ENCODE measurements at regions not wholly inside any gene's neighbourhood (a gene's known extent, or its start where the extent isn't known, plus 50 kb on each side); places are given as distances from the start of the nearest gene placed in this dataset.
"Not testable (repeated sequence)": the region's sequence is repeated elsewhere in the genome, so short reads cannot be mapped to it uniquely, and the experiment has no call there.

GRCh38 chr1:65027666-65028358, 61.5 kb upstream of the JAK1 start:
- Mint-ChIP-seq H3K4me1 (ENCODE audit: unreplicated experiment) (peaks cover 4% of the 10 kb centered on the region), H3K27ac (ENCODE audit: unreplicated experiment) (no peak overlapping the region), H3K36me3 (ENCODE audit: unreplicated experiment) (peaks cover 2% of the 10 kb centered on the region), H3K27me3 (ENCODE audit: unreplicated experiment) (peaks cover 10% of the 10 kb centered on the region), H3K4me3 (ENCODE audit: unreplicated experiment) (no peak overlapping the region), H3K9me3 (ENCODE audit: unreplicated experiment) (no peaks in the 10 kb centered on the region)
- no peak for TF ChIP-seq CTCF (IDR thresholded peaks at IDR 0.05)
- no peak for DNase-seq (ENCODE audit: extremely low spot score, unreplicated experiment)

DNA sequence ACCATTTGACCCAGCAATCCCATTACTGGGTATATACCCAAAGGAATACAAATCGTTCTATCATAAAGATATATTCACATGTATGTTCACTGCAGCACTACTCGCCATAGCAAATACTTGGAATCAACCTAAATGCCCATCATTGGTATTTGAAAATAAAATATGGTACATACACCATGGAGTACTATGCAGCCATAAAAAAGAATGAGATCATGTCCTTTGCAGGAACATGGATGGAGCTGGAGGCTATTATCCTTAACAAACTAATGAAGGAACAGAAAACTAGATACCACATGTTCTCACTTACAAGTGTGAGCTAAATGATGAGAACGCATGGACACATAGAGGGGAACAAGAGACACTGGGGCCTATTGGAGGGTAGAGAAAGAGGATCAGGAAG, 63.1 kb upstream of the JAK1 start:
- H3K4me3 Mint-ChIP-seq (ENCODE audit: unreplicated experiment); H3K36me3 Mint-ChIP-seq (ENCODE audit: unreplicated experiment); H3K9me3 Mint-ChIP-seq (ENCODE audit: unreplicated experiment); H3K4me1 Mint-ChIP-seq (ENCODE audit: unreplicated experiment); DNase-seq (ENCODE audit: extremely low spot score, unreplicated experiment); H3K27ac Mint-ChIP-seq (ENCODE audit: unreplicated experiment): not testable (repeated sequence)
- peaks cover 19% of the 10 kb centered on the region for H3K27me3 Mint-ChIP-seq (ENCODE audit: unreplicated experiment)

DNA sequence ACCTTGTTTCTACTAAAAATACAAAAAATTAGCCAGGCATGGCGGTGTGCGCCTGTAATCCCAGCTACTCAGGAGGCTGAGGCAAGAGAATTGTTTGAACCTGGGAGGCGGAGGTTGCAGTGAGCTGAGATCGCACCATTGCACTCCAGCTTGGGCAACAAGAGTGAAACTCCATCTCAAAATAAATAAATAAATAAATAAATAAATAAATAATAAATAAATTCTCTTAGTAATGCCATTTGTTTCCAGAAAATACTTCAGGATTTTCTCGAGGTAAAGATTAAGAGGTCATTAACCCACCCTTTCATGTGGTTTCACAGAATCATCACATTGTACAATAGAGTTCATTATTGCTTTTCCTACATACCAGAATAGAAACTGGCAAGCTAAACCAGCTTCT, 68.5 kb upstream of the JAK1 start:
- not testable (repeated sequence) for H3K9me3 Mint-ChIP-seq (ENCODE audit: unreplicated experiment); H3K36me3 Mint-ChIP-seq (ENCODE audit: unreplicated experiment); H3K4me1 Mint-ChIP-seq (ENCODE audit: unreplicated experiment); DNase-seq (ENCODE audit: extremely low spot score, unreplicated experiment); H3K4me3 Mint-ChIP-seq (ENCODE audit: unreplicated experiment); H3K27ac Mint-ChIP-seq (ENCODE audit: unreplicated experiment)
- H3K27me3 Mint-ChIP-seq (ENCODE audit: unreplicated experiment): peaks cover 12% of the 10 kb centered on the region

- no peak overlapping the region for H3K27ac Mint-ChIP-seq (ENCODE audit: unreplicated experiment)
- H3K36me3 Mint-ChIP-seq (ENCODE audit: unreplicated experiment): peaks cover 10% of the 10 kb centered on the region
- DNase-seq (ENCODE audit: extremely low spot score, unreplicated experiment): no peak
- H3K9me3 Mint-ChIP-seq (ENCODE audit: unreplicated experiment): no peaks in the 10 kb centered on the region
- H3K4me1 Mint-ChIP-seq (ENCODE audit: unreplicated experiment): peaks cover 4% of the 10 kb centered on the region
- H3K27me3 Mint-ChIP-seq (ENCODE audit: unreplicated experiment): peaks cover 10% of the 10 kb centered on the region
- TF ChIP-seq CTCF (IDR thresholded peaks at IDR 0.05): no peak
- H3K4me3 Mint-ChIP-seq (ENCODE audit: unreplicated experiment): no peak overlapping the region
Measured at GRCh38 chr1:65036570-65037051, 70.3 kb upstream of the JAK1 start.

- H3K4me3 Mint-ChIP-seq (ENCODE audit: unreplicated experiment): no peak overlapping the region
- no peak for TF ChIP-seq CTCF (IDR thresholded peaks at IDR 0.05)
- H3K36me3 Mint-ChIP-seq (ENCODE audit: unreplicated experiment): peaks cover 9% of the 10 kb centered on the region
- H3K9me3 Mint-ChIP-seq (ENCODE audit: unreplicated experiment): no peaks in the 10 kb centered on the region
- DNase-seq (ENCODE audit: extremely low spot score, unreplicated experiment): no peak
- H3K4me1 Mint-ChIP-seq (ENCODE audit: unreplicated experiment): peaks cover 4% of the 10 kb centered on the region
- H3K27ac Mint-ChIP-seq (ENCODE audit: unreplicated experiment): no peak overlapping the region
- H3K27me3 Mint-ChIP-seq (ENCODE audit: unreplicated experiment): peaks cover 3% of the 10 kb centered on the region
Measured at GRCh38 chr1:65039066-65039465, 72.7 kb upstream of the JAK1 start.

DNA sequence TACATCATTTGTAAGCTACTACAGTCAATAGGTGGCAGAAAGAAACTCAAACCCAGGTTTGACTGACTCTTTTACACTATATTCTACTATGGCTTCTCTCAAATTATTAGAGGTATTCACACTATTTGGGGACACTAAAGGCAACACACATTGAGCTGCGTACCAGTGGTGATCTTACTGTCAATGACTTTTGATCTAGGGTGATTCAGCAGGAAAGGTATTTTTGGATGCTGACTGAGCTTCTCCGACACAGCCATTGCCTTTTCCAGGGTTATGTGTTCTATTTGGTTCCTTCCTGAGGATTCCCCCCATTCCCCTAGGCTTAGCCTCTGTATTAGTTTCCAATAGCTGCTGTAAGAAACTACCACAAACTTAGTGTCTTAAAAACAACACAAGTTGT, 73.2 kb upstream of the JAK1 start:
- no peak for TF ChIP-seq CTCF (IDR thresholded peaks at IDR 0.05)
- H3K4me1 Mint-ChIP-seq (ENCODE audit: unreplicated experiment): peaks cover 4% of the 10 kb centered on the region
- peaks cover 4% of the 10 kb centered on the region for H3K27me3 Mint-ChIP-seq (ENCODE audit: unreplicated experiment)
- no peaks in the 10 kb centered on the region for H3K9me3 Mint-ChIP-seq (ENCODE audit: unreplicated experiment)
- no peak overlapping the region for H3K27ac Mint-ChIP-seq (ENCODE audit: unreplicated experiment)
- no peak for DNase-seq (ENCODE audit: extremely low spot score, unreplicated experiment)
- H3K36me3 Mint-ChIP-seq (ENCODE audit: unreplicated experiment): peaks cover 10% of the 10 kb centered on the region
- H3K4me3 Mint-ChIP-seq (ENCODE audit: unreplicated experiment): no peak overlapping the region

Data from osteocyte (in vitro differentiated cells).